ENCODE measurements at regions not wholly inside any gene's neighbourhood (a gene's known extent, or its start where the extent isn't known, plus 50 kb on each side); places are given as distances from the start of the nearest gene placed in this dataset.

DNA sequence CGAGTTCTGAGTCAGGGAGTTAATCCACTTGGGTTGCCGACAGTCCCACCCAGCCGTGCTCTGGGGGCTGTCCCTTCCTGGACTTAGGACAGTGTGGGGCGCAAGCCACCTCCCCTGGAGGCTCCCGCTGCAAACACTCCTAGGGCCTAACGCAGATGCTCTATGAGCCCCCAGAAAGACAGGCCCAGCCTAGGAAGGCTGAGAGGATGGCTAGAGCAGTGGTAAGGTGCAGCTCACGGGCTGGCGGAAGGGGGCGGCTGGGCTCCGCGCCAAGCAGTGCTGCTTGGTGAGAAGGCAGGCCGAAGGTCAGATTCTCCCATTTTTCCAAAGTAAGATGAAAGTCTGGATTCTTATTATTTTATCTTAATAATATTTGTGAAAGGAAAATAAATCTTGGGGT is 84.6 kb upstream of the ALDH1L1 start:
- TF ChIP-seq, protein P1, sequence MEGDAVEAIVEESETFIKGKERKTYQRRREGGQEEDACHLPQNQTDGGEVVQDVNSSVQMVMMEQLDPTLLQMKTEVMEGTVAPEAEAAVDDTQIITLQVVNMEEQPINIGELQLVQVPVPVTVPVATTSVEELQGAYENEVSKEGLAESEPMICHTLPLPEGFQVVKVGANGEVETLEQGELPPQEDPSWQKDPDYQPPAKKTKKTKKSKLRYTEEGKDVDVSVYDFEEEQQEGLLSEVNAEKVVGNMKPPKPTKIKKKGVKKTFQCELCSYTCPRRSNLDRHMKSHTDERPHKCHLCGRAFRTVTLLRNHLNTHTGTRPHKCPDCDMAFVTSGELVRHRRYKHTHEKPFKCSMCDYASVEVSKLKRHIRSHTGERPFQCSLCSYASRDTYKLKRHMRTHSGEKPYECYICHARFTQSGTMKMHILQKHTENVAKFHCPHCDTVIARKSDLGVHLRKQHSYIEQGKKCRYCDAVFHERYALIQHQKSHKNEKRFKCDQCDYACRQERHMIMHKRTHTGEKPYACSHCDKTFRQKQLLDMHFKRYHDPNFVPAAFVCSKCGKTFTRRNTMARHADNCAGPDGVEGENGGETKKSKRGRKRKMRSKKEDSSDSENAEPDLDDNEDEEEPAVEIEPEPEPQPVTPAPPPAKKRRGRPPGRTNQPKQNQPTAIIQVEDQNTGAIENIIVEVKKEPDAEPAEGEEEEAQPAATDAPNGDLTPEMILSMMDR (IDR thresholded peaks at IDR 0.05) = no peak
- no peak for TF ChIP-seq POLR2A (IDR thresholded peaks at IDR 0.05)
- TF ChIP-seq POLR2AphosphoS5 (IDR thresholded peaks at IDR 0.05) = no peak

All from gastroesophageal sphincter (tissue), 3 donors.